ENCODE measurements at regions not wholly inside any gene's neighbourhood (a gene's known extent, or its start where the extent isn't known, plus 50 kb on each side); places are given as distances from the start of the nearest gene placed in this dataset.

- Histone ChIP-seq H2BK15ac (ENCODE audit: low read depth, low read length) (no peak overlapping the region), H3K4ac (ENCODE audit: low read depth, low read length) (no peak overlapping the region), H4K91ac (ENCODE audit: insufficient read length, low read depth, low read length) (no peak overlapping the region), H3K14ac (ENCODE audit: insufficient read depth, low read length) (no peak overlapping the region), H3K4me2 (ENCODE audit: insufficient read depth, insufficient read length, low read length) (no peak overlapping the region), H3K27ac (ENCODE audit: insufficient read length, low read depth, low read length) (no peak overlapping the region), H3K18ac (ENCODE audit: insufficient read length, low read depth, low read length) (no peak overlapping the region), H3K79me2 (ENCODE audit: insufficient read depth, low read length) (no peaks in the 10 kb centered on the region), H2BK120ac (ENCODE audit: low read depth, low read length, poor library complexity, severe bottlenecking) (no peak overlapping the region), H2BK12ac (ENCODE audit: insufficient read length, low read depth, low read length) (no peak overlapping the region), H3K4me1 (ENCODE audit: insufficient read depth, low read length) (peaks cover 4% of the 10 kb centered on the region), H3K23me2 (ENCODE audit: insufficient read length, low read depth, low read length, poor library complexity, severe bottlenecking) (no peaks in the 10 kb centered on the region), H3T11ph (ENCODE audit: low read length) (no peak overlapping the region), H4K20me1 (ENCODE audit: control insufficient read depth, insufficient read depth, insufficient read length) (no peaks in the 10 kb centered on the region), H2BK20ac (ENCODE audit: low read depth, low read length, poor library complexity, severe bottlenecking) (no peak overlapping the region), H3K79me1 (ENCODE audit: insufficient read depth, low read depth, low read length, poor library complexity, severe bottlenecking) (no peaks in the 10 kb centered on the region), H3K56ac (ENCODE audit: insufficient read length, low read depth, low read length) (no peak overlapping the region), H3K9ac (ENCODE audit: extremely low read depth, insufficient read length, low read length) (no peak overlapping the region), H3K27me3 (ENCODE audit: insufficient read depth, low read length) (no peaks in the 10 kb centered on the region), H4K8ac (replicated peaks; ENCODE audit: insufficient read length, low read depth, low read length) (no peak overlapping the region), H4K5ac (ENCODE audit: insufficient read length, low read depth, low read length) (no peak overlapping the region), H3K9me3 (ENCODE audit: control insufficient read depth, low read depth, low read length) (no peaks in the 10 kb centered on the region), H3K23ac (ENCODE audit: insufficient read length, low read depth, low read length) (no peak overlapping the region), H2AFZ (ENCODE audit: low read length) (no peak overlapping the region), H2AK5ac (ENCODE audit: insufficient read length, low read length) (no peak overlapping the region), H2BK5ac (ENCODE audit: insufficient read length, low read length) (no peak overlapping the region)
- Mint-ChIP-seq H3K4me3 (no peak overlapping the region), H3K27me3 (ENCODE audit: low read depth) (no peaks in the 10 kb centered on the region; the same call in 1 of the 2 replicates), H3K4me1 (peaks cover 6 to 9% of the 10 kb centered on the region in 2 experiments; a peak in 2 of 4 replicates), H3K27ac (no peak overlapping the region), H3K36me3 (ENCODE audit: insufficient read depth in 1 of 3, low read depth in 3 of 3) (no peaks in the 10 kb centered on the region), H3K9me3 (no peaks in the 10 kb centered on the region)
- TF ChIP-seq CTCF (conservative IDR thresholded peaks at IDR 0.05), result no peak
- whole genome bisulfite sequencing (ENCODE audit: extremely low coverage, insufficient read length, low lambda C conversion rate), result no CpG with 5 or more reads among the region's 2 CpGs
- DNase-seq, result no peak
These were observed 126.1 kb downstream of the NAA11 start for GRCh38 chr4:79199743-79200142.

Measured in H9 (cell line).